Kidney epithelial cell (primary cell): ENCODE measurements at regions not wholly inside any gene's neighbourhood (a gene's known extent, or its start where the extent isn't known, plus 50 kb on each side); places are given as distances from the start of the nearest gene placed in this dataset.

Experiments
- DNase-seq: peaks from one replicate; pipeline ENCODE4 v3.0.0-alpha.2; 2010; ENCODE audit warnings: low read depth
- H3K27me3 ChIP-seq: 2 replicates; pipeline ENCODE4 v1.6.0; 2011; ENCODE audit warnings: low read length; ENCODE audit not compliant: control insufficient read depth, insufficient read depth
- H3K36me3 ChIP-seq: 2 replicates; pipeline ENCODE4 v1.5.1; 2011; ENCODE audit warnings: low read length; ENCODE audit not compliant: control insufficient read depth, insufficient read depth
- H3K4me3 ChIP-seq: 2 replicates; pipeline ENCODE4 v1.5.1; 2011; ENCODE audit warnings: low read depth, mild to moderate bottlenecking, control low read depth, low read length
- CTCF ChIP-seq: IDR thresholded peaks from 2 replicates; pipeline ENCODE4 v1.5.1; 2011; ENCODE audit warnings: mild to moderate bottlenecking, moderate library complexity, low read length, control low read depth, inconsistent platforms; ENCODE audit not compliant: insufficient read depth, poor library complexity, severe bottlenecking

GRCh38 chr1:22245100-22245650 lies 102.3 kb upstream of the WNT4 start:
- no peaks in the 10 kb centered on the region for H3K36me3 ChIP-seq
- DNase-seq = no peak
- no peak for TF ChIP-seq CTCF
- H3K4me3 ChIP-seq = no peak overlapping the region
- peaks cover 30% of the 10 kb centered on the region for H3K27me3 ChIP-seq

- DNase-seq = no peak
- Histone ChIP-seq H3K36me3 (no peaks in the 10 kb centered on the region), H3K27me3 (peaks cover 30% of the 10 kb centered on the region), H3K4me3 (no peak overlapping the region)
- TF ChIP-seq CTCF = no peak
Measured at GRCh38 chr1:22245726-22246125, 102.8 kb upstream of the WNT4 start.

- no peaks in the 10 kb centered on the region for H3K36me3 ChIP-seq
- no peak overlapping the region for H3K4me3 ChIP-seq
- H3K27me3 ChIP-seq = peaks cover 34% of the 10 kb centered on the region
- DNase-seq = no peak
- TF ChIP-seq CTCF = no peak
Measured at GRCh38 chr1:22246755-22247480, 104.0 kb upstream of the WNT4 start.

- Histone ChIP-seq H3K27me3 (peaks cover 34% of the 10 kb centered on the region), H3K36me3 (no peaks in the 10 kb centered on the region), H3K4me3 (no peak overlapping the region)
- no peak for TF ChIP-seq CTCF
- no peak for DNase-seq
Measured at GRCh38 chr1:22247527-22248245, 104.8 kb upstream of the WNT4 start.

- H3K4me3 ChIP-seq = no peak overlapping the region
- peaks cover 33% of the 10 kb centered on the region for H3K27me3 ChIP-seq
- DNase-seq = no peak
- no peak for TF ChIP-seq CTCF
- H3K36me3 ChIP-seq = no peaks in the 10 kb centered on the region
Measured at GRCh38 chr1:22248746-22249145, 105.8 kb upstream of the WNT4 start.
